Retinal pigment epithelial cell (primary cell): ENCODE measurements at regions not wholly inside any gene's neighbourhood (a gene's known extent, or its start where the extent isn't known, plus 50 kb on each side); places are given as distances from the start of the nearest gene placed in this dataset.

Source experiments
- DNase-seq: peaks from one replicate; pipeline ENCODE4 v3.0.0-alpha.2; 2010; ENCODE audit warnings: low read depth
- H3K4me3 ChIP-seq: 2 replicates; pipeline ENCODE4 v1.5.1; 2011; ENCODE audit warnings: mild to moderate bottlenecking, low read length, control low read depth, moderate library complexity
- CTCF ChIP-seq: conservative IDR thresholded peaks from 2 replicates; pipeline ENCODE4 v1.5.1; 2011; ENCODE audit warnings: low read depth, low read length, control low read depth, inconsistent platforms

DNA sequence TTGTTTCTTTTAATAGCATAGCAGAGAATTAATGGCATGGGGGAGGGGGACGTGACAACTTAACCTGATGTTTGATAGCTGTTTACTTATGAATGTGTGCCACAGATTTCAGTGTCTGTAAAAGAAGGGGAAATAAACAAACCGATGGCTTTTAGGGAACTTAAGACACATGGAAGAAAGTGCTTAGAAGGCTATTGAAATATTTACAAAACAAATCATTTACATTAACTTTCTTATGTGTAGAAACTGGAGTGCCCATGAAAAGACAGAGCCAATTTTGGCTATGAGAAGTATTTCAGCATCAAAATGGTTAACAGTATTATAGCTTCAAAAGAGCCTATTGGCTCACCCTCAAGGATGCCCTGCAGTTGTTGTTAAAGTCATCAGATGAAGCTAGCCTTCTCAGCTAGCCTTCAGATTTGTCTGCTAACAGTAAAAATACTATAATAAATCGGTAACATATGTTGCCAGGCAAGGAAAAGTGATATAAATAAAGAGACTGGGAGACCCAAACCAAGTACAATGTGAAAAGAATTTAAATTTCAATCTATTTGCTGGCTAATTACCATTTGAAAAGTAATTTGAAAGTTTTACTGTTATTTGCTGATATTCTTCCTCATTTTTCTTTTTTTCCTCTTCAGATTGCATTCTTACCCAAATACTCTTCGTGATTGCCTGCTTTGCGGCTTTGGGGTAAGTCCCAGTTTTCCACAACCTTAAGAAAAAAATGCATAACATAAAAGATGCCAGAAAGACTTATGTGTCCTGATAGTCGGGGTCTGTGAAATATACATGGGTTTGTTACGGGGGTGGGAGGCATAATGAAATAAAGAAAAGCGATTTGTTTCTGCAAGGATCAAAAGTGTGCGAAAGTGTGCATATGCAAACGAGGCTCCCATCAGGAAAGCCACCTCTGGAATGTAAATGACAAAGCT is 256.4 kb downstream of the MEIS1 start:
- no peak overlapping the region for H3K4me3 ChIP-seq
- no peak for TF ChIP-seq CTCF

GRCh38 chr2:66692521-66693054 is 257.7 kb downstream of the MEIS1 start:
- H3K4me3 ChIP-seq, result no peak overlapping the region
- TF ChIP-seq CTCF, result no peak

More for the DNA sequence above, 256.4 kb downstream of the MEIS1 start:
- no peak for DNase-seq

GRCh38 chr2:66693076-66693965 is 258.4 kb downstream of the MEIS1 start:
- no peak overlapping the region for H3K4me3 ChIP-seq
- no peak for DNase-seq
- no peak for TF ChIP-seq CTCF

More at GRCh38 chr2:66692521-66693054, 257.7 kb downstream of the MEIS1 start:
- no peak for DNase-seq

GRCh38 chr2:66694087-66694860 is 259.3 kb downstream of the MEIS1 start:
- no peak for DNase-seq
- H3K4me3 ChIP-seq, result no peak overlapping the region
- TF ChIP-seq CTCF, result no peak

DNA sequence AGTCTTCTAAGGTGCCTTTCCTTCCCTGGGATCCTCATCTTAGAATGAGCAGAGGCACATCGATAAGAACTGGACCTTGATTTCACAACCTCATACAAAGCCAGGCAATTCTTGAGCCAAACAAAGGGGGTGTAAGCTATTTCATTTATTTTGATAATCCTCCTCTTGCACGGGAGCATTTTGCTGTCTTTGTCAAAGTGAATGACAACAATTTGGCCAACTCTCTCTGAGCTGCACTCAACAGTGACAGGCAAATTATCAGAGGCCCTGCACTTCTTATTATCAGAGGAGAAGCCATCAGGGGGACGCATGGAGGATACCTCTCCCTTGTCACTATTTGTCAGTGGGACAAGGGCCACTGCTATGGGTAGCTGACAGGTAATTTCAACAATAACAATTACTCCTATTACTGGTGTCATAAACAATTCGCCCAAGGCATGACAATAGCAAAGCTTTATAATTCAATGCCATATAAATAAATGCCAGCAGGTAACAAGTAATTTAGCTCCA is 260.4 kb downstream of the MEIS1 start:
- no peak overlapping the region for H3K4me3 ChIP-seq
- no peak for DNase-seq
- no peak for TF ChIP-seq CTCF

DNA sequence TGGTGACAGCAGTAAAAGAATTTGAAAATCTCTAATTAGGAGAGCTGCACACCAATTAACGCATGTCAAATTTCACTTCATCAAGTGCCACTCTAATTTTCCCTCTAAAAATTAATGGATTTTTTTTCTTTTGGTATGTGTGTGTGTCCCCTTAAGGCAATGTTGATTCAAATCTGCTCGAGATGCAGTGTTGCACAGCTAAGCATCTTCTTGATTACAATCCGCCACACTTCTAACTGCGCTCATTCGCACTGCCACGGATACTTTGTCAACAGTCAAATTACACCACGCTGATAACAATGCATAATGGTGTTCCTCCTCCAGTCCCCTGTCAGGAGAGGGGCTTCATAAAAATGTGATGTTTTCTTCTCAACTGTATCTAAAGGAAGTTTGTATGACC is 261.4 kb downstream of the MEIS1 start:
- no peak overlapping the region for H3K4me3 ChIP-seq
- no peak for DNase-seq
- no peak for TF ChIP-seq CTCF
